ENCODE measurements at regions not wholly inside any gene's neighbourhood (a gene's known extent, or its start where the extent isn't known, plus 50 kb on each side); places are given as distances from the start of the nearest gene placed in this dataset.

DNA sequence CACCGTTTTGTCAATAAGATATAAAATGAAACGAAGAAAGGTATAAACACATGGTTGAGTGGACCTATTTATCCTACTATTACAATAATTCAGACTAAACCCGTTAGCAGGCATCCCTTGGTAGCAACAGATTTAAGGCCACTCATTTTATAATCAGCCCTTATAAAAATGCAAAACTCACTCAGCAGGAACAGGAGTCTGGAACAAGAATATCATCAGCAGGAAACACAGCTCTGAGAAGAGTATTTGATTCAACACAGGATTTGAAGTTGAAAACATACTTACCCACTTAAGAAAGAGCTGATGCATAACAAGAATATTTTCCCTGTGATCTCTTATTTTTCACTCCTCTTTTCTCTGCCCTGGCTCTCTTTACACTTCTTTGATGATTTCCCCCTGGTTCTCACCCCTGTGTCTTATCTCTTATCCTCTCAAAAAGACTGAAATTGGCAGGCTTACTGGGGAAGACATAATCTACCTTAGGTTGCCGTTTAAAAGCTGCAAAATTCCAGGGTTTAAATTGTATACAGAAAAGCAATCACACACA, 1722.7 kb downstream of the SLITRK5 start:
- TF ChIP-seq EZH2phosphoT487 (conservative IDR thresholded peaks at IDR 0.05; ENCODE audit: low read length) = no peak
- TF ChIP-seq, protein P1, sequence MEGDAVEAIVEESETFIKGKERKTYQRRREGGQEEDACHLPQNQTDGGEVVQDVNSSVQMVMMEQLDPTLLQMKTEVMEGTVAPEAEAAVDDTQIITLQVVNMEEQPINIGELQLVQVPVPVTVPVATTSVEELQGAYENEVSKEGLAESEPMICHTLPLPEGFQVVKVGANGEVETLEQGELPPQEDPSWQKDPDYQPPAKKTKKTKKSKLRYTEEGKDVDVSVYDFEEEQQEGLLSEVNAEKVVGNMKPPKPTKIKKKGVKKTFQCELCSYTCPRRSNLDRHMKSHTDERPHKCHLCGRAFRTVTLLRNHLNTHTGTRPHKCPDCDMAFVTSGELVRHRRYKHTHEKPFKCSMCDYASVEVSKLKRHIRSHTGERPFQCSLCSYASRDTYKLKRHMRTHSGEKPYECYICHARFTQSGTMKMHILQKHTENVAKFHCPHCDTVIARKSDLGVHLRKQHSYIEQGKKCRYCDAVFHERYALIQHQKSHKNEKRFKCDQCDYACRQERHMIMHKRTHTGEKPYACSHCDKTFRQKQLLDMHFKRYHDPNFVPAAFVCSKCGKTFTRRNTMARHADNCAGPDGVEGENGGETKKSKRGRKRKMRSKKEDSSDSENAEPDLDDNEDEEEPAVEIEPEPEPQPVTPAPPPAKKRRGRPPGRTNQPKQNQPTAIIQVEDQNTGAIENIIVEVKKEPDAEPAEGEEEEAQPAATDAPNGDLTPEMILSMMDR (IDR thresholded peaks at IDR 0.05; ENCODE audit: insufficient read depth, low read length, poor library complexity, severe bottlenecking) = no peak
